Glomerular visceral epithelial cell (primary cell): ENCODE measurements at regions not wholly inside any gene's neighbourhood (a gene's known extent, or its start where the extent isn't known, plus 50 kb on each side); places are given as distances from the start of the nearest gene placed in this dataset.
"Not testable (repeated sequence)": the region's sequence is repeated elsewhere in the genome, so short reads cannot be mapped to it uniquely, and the experiment has no call there.

ENCODE experiments used
- DNase-seq: peaks from one replicate; pipeline ENCODE4 v3.0.0-alpha.2; 2016; ENCODE audit errors: extremely low spot score

DNA sequence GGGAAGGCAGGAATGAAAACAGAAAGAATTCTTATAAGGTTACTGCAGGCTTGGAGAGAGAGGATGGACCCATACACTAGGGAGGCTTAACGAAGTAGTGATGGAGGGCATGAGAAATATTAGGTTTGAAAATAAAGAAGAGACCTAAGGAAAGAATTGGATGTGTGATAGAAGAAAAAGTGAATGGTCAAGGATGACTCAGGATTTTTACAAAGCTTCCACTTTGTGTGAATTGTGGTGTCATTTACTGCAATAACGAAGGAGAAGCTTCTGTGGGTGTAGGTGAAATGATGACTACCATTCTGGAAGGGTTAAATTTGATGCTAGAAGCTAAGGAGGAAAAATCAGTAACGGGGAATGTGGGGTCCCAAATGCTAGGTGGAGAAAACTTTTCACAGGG is 191.2 kb downstream of the UTRN start:
- DNase-seq: no peak

DNA sequence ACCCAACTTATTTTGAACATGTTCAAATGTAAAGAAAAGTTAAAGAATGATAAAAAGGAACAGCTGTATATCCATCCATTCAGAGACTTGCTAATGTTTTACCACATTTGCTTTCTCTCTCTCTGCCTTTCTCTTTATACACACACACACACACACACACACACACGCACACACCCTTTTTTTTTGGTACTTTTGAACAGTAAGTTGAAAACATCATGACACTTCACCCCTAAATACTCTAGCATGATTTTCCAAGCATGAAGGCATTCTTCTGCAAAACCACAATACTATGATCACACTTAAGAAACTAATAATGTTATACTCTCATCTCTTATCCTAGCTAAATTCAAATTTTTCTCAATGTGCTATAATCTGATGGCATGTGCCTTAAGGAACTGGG is 192.3 kb downstream of the UTRN start:
- peak; percentile 50 for DNase-seq

DNA sequence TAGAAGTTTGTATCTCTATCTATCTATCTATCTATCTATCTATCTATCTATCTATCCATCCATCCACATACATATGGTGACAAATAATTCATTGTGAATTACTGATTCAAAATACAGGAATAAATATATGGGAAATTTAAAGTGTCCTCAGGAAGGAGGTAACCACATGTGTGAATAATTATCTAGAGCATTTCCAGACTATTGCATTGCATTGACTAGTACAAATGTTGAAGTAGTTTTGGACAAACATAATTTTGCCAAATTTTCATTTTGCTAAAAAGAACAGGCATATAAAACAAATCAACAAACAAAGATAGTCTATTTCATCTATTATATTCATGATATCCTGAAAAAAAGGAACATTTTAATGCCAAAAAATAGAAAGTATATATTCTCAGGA is 192.7 kb downstream of the UTRN start:
- DNase-seq: no peak

DNA sequence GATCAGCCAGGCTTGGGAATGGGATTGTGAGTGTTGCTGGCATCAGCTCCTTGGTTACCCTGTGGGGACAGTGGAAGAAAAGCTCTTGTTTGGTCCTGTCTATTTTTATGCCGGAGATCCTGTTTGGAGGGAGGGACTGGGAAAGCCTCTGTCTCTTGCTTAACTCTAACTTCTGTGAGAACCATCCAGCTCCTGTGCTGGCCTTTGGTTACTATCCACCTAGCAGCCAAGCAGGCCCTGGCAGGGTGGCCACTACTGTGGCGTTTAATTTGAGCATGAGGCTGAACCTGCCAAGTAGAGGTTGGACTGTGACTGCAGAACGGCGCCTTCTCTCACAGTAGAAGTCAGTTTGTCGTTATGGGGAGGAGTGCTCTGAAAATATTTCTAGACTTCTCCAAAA is 193.3 kb downstream of the UTRN start:
- no peak for DNase-seq

DNA sequence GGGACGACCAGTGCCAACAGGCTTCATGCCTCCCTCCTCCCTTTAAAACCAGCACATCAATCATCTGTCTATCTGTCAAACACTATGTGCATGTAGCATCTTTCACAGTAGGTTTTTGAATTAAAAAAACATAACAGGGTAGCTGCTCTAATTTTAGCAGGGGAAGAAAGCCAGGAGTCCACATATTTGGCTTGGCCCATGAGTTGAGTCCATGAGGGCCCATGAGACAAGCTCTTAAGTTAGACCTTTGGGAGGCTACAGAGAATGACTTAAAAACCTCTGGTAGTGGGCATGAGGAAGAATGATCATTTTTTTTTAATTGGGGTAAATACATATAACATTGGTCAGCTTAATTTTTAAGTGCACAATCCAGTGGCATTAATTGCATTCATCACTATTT is 194.9 kb downstream of the UTRN start:
- DNase-seq: no peak

DNA sequence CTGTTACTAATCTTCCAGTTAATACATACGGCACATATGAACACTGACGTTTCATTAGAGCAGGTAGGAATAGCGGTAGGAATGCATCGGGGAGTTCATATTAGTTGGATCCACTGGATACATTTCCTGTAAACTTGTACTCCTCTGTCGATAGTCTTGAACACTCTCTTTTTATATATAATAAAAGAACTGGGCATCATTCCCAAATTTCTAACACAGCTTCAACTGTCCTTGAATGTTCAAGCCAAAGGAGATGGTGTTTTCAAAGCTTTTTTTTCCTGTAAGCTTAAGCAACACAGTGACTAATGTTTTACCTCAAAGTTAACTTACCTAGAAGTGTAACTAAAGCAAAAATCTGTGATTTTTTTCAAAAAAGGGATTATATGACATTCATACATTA is 195.3 kb downstream of the UTRN start:
- no peak for DNase-seq

DNA sequence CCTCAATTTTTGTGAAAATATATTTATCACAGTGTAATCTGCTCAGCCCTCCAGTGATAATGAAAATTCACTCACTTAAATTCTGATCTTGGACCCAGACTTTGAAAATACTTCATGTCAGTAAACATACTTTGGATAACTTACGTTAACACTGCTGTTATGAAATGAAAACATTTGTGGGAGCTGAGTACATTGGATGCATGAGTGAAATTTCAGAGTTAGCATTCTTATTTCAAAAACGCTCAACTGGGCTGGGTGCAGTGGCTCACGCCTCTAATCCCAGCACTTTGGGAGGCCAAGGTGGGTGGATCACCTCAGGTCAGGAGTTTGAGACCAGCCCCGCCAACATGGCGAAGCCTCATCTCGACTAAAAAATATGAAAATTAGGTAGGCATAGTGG is 196.4 kb downstream of the UTRN start:
- DNase-seq: no peak

DNA sequence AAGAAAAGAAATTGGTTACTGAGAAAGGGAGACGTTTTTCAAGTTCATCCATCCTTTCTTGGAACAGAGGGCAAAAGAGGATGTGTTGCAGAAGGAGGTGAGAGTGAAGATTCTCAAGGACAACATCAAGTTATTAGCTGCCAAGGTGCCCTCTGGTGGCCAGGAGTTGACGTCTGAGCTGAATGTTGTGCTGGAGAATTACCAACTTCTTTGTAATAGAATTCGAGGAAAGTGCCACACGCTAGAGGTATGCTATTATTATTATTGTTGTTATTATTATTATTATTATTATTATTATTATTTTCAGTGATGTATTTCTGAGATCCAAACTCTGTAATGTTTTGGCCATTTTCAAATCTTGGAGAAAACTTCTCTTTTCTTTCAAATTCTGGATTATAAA is 197.0 kb downstream of the UTRN start:
- peak; percentile 80 for DNase-seq

DNA sequence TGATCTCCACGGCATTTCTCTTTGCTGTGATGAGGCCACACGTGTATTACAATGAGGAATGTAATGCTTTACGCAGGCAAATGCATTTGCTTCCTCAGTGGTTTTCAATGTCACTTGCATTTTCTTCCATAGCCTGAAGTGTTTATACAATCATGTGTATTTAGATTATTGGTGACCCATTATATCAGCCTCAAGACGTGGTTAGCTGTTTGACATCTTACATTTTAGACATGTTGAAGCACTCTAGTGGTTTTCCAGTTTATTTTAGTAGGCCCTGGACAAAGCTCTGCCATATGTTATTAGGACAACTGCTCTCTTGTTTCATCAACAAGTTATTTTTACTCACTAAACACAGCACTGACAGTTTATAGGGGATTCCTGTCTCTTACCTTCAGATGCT is 200.4 kb downstream of the UTRN start:
- DNase-seq: no peak

DNA sequence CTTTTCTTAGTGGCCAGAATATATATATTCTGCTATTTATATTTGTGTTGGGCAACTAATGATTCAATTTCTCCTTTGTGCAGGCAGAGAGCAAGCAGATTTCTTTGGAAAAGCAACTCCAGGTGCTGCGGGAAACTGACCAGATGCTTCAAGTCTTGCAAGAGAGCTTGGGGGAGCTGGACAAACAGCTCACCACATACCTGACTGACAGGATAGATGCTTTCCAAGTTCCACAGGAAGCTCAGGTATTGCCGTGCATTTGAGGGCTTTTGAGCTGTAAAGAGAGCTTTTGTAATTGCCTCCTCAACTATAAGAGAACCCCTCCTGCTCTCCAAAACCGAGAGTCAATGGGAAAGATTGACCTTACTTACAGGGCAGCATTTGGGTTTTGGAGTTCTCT is 203.5 kb downstream of the UTRN start:
- DNase-seq: no peak

DNA sequence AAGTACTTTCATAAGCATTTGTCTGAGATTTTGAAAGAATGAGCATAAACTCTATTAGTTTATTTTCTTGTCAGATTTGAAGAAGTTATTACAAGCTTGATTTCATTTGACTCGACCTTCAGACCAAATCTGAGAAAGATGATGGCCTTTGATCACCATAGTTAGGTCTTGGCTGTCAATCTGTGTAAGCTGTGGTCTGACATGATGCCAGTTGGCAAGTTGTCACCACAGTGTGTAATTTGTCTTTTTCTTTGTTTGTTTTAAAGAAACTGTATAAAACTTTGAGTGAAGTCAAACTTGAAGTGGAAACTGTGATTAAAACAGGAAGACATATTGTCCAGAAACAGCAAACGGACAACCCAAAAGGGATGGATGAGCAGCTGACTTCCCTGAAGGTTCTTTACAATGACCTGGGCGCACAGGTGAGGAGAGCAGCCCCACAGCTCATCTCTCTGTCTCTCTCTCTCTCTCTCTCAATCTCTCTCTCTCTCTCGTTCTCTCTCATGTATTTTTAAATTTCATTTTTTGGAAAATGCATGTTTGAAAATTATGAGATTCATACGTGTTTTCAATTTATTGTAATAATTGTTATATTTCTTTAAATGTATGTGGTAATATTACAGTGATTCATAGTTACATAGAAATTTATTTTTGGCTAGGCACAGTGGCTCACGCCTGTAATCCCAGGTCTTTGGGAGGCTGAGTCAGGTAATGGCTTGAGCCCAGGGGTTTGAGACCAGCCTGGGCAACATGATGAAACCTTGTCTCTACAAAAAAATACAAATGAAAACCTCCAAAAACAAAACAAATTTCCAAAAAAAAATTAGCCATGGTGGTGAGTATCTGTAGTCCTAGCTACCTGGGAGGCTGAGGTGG is 208.1 kb downstream of the UTRN start:
- DNase-seq: no peak

DNA sequence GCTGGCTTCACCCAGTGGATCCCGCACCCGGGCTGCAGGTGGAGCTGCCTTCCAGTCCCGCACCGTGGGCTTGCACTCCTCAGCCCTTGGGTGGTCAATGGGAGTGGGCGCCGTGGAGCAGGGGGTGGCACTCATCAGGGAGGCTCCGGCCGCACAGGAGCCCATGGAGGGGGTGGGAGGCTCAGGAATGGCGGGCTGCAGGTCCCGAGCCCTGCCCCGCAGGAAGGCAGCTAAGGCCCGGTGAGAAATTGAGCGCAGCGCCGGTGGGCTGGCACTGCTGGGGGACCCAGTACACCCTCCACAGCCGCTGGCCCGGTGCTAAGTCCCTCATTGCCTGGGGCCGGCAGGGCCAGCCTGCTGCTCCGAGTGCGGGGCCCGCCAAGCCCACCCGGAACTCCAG is 209.9 kb downstream of the UTRN start:
- DNase-seq: not testable (repeated sequence)

DNA sequence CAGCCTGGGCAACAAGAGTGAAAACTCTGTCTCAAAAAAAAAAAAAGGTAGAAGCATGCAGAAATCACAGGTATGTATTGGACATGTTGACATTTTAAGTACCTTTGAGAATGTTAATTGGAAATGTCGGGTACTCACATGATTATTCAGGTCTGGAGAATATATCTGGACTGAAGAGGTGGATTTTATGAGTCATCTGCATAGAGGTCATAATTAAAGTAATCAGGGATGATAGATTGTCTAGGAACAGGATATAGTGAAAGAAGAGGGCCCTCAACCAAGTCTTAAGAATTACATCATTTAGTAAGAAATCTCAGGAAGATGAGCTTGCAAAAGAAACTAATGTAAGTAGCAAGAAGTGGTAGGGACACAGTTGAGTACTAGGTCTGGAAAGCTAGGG is 212.5 kb downstream of the UTRN start:
- no peak for DNase-seq

DNA sequence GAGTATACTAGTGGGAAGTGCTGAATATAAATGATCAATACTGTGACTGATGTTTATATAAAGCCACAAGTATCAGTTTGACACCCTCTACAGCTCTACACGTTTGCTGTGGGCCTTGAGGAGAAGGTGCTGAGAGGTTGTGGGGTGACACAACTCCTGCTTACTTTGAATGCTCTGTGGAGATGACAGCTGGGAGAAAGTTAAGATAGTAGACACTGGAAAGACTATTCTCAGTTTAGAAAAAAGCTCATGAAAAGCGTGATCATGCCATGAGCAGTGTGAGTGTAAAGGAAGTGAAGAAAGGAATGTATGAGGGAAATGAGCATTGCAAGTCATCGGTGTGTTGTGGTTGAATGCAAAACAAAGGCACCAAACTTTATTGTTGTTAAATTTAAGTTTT is 215.8 kb downstream of the UTRN start:
- DNase-seq: no peak

DNA sequence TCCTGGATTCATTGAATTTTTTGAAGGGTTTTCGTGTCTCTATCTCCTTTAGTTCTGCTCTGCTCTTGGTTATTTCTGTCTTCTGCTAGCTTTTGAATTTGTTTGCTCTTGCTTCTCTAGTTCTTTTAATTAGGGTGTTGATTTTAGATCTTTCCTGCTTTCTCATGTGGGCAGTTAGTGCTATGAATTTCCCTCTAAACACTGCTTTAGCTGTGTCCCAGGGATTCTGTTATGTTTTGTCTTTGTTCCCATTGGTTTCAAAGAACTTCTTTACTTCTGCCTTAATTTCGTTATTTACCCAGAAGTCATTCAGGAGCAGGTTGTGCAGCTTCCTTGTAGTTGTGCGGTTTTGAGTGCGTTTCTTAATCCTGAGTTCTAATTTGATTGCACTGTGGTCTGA is 220.1 kb downstream of the UTRN start:
- DNase-seq: not testable (repeated sequence)

DNA sequence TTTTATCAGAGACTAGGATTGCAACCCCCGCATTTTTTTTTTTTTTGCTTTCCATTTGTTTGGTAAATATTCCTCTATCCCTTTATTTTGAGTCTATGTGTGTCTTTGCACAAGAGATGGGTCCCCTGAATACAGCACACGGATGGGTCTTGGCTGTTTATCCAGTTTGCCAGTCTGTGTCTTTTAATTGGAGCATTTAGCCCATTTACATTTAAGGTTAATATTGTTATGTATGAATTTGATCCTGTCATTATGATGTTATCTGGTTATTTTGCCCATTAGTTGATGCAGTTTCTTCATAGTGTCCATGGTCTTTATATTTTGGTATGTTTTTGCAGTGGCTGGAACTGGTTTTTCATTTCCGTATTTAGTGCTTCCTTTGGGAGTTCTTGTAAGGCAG is 220.9 kb downstream of the UTRN start:
- DNase-seq: not testable (repeated sequence)

DNA sequence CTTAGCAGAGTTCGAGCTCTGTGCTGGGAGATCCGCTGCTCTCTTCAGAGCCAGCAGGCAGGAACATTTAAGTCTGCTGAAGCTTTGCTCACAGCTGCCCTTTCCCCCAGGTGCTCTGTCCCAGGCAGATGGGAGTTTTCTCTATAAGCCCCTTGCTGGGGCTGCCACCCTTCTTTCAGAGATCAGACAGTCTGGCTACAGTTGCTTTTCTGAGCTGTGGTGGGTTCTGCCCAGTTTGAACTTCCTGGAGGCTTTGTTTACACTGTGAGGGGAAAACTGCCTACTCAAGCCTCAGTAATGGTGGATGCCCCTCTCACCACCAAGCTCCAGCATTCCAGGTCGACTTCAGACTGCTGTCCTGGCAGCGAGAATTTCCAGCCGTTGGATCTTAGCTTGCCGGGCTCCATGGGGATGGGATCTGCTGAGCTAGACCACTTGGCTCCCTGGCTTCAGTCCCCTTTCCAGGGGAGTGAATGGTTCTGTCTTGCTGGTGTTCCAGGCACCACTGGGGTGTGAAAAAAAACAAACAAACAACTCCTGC is 222.7 kb downstream of the UTRN start:
- not testable (repeated sequence) for DNase-seq

DNA sequence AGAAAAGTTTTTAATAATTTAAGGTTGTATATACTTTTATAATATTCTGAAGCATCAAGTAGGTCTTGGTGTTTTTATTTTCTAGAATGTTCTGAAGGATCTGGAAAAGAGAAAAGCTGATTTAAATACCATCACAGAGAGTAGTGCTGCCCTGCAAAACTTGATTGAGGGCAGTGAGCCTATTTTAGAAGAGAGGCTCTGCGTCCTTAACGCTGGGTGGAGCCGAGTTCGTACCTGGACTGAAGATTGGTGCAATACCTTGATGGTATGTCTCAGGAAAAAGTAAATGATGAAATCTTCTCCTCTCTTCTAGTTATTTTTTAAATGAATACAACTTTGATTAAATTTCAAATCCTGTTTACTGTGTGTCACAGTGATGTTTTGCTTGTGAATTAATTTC is 225.7 kb downstream of the UTRN start:
- DNase-seq: no peak

DNA sequence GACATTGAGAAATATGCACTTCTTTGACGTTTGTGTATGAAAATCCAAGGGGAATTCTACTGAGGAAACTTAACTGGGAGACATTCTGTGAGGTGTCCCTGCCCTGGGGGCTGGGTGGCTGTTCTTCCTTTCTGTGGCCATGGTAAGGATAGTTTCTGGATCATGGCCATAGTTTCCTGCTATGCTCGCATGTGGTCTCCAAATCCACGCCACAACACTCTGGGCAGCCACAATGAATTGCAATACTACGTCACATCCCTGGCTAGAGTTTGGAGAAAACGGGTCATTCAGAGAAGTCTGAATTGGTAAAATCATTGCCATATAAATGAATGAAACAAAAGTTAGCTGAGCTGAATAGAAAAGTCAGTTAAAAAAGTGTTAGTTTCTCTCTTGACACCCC is 230.6 kb downstream of the UTRN start:
- DNase-seq: no peak

DNA sequence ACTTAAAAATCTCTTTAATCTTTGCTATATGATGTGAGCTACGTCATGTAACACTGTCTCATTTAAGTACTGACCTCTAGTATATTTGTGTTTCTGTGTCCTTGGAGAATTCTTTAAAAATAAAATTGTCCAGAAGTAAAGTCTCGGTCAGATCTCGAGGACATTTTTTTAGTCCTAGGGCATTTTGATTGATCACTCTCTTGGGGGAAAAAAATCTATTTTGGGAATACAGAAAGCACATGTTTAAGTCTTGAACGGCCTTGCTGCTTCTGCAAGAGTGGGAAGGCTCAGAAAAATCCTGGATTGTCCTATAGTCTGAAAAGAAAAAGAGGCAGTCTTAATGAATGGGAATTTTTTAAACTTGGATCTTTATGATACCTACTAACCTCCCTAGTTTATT is 234.3 kb downstream of the UTRN start:
- no peak for DNase-seq

DNA sequence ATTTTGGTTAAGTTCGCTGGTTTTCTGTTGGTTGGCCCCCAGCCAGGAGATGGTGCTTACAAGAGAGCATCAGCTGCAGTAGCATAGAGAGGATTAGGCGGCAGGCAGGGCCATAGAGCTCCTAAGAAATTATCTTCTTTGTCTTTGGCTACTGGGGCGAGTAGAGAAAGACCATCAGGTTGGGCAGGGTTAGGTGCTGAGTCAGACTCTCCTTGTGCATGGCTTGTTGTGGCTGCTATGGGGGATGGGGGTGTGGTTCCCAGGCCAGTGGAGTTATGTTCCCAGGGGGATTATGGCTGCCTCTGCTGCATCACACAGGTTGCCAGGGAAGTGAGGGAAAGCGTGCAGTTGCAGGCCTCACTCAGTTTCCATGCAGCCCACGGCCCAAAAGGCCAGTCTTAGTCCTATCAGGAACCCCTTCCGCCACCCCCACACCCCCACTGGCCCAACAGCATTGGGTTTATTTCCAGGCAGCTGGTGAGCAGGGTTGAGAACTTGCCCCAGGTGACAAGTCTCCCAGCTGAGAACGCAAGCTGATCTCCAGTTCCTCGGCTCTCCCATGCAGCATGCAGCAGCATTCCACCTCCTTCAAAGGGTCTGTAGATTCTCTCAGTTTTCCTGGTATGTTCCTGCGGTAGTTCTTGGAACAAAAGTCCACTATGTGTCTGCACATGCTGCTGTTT is 243.7 kb downstream of the UTRN start:
- peak; percentile 85 for DNase-seq

DNA sequence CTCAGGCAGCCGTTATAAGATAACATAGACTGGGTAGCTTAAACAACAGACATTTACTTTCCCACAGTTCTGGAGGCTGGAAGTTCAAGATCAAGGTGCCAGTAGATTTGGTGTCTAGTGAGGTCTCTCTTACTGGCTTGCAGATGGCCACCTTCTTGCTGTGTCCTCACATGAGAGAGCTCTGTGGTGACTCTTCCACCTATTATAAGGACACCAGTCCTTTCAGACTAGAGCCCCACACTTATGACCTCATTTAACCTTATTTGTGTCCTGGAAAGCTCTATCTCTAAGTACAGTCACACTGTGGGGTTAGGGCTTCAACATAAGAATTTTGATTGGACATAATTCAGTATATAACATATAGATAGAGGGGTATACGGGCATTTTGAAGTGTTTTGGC is 245.0 kb downstream of the UTRN start:
- DNase-seq: no peak

DNA sequence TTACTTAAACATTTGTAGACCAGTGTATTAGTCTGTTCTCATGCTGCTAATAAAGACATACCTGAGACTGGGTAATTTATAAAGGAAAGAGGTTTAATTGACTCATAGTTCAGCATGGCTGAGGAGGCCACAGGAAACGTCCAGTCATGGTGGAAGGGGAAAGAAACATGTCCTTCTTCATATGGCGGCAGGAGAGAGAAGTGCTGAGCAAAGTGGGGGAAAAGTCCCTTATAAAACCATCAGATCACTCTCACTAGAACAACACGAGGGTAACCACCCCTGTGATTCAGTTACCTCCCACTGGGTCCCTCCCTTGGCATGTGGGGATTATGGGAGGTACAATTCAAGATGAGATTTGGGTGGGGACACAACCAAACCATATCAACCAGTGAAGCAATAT is 247.1 kb downstream of the UTRN start:
- not testable (repeated sequence) for DNase-seq
